ENCODE measurements at regions not wholly inside any gene's neighbourhood (a gene's known extent, or its start where the extent isn't known, plus 50 kb on each side); places are given as distances from the start of the nearest gene placed in this dataset.

DNA sequence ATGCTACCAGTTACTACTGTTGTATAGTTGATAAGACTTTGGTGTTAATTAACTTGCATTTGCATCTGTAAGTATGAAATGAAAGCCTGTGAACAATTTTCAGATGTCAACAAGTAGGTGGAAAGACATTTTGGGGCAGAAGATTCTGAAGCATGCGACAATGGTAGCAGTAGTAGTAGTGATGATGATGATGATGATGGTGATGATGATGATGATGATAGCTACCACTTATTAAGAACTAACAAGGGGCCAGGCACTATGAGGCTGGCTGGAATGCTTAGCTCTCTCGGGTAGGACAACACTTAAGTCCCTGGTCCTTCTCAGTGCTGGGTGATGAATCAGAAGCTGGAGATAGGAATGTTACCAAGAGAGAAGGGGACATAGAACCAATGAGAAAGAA is 333.4 kb upstream of the IL12A start (continued):
- TF ChIP-seq CHD7 (IDR thresholded peaks at IDR 0.05; ENCODE audit: low read depth, low read length) (no peak), KDM1A (IDR thresholded peaks at IDR 0.05) (no peak), SMARCC2 (IDR thresholded peaks at IDR 0.05; ENCODE audit: low read depth) (no peak), HDAC1 (IDR thresholded peaks at IDR 0.05) (no peak)
